ENCODE measurements at regions not wholly inside any gene's neighbourhood (a gene's known extent, or its start where the extent isn't known, plus 50 kb on each side); places are given as distances from the start of the nearest gene placed in this dataset.
"Not testable (repeated sequence)": the region's sequence is repeated elsewhere in the genome, so short reads cannot be mapped to it uniquely, and the experiment has no call there.

GRCh38 chr4:159027535-159027934, 75.3 kb upstream of the RAPGEF2 start:
- no CpG with 5 or more reads among the region's 2 CpGs for WGBS (ENCODE audit: insufficient coverage)
- H3K4me3 Mint-ChIP-seq: no peak overlapping the region
- no peaks in the 10 kb centered on the region for H3K9me3 ChIP-seq (replicated peaks in 1 of 2; ENCODE audit: control insufficient read depth in 1 of 2, insufficient read depth in 1 of 2, low read length in 2 of 2)

DNA sequence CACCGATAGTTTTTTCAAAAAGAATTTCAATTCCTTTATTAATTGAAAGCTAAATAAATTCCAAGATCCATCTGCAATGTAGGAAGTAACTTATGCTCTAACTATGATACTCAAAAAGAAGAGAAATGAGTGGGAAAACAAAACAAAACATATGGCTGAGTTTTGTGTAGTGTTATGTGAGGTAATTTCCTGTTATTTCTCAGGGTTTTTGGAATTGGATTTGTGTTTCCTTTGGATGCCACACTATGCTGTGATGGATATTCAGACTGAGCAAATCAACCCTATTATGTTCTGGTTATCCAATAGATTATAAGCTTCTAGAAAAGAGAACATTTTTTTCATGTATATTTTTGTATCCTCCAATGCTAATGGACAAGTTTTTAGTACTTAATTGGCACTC, 73.4 kb upstream of the RAPGEF2 start:
- Mint-ChIP-seq H3K4me3 (no peak overlapping the region), H3K36me3 (no peaks in the 10 kb centered on the region), H3K4me1 (peaks cover 5% of the 10 kb centered on the region), H3K27me3 (ENCODE audit: low read depth in 3 of 3) (peaks cover 1 to 2% (median 1%) of the 10 kb centered on the region in 3 donors), H3K27ac (no peak overlapping the region), H3K9me3 (no peaks in the 10 kb centered on the region)
- H4K20me1 ChIP-seq (ENCODE audit: insufficient read depth, low read length): no peaks in the 10 kb centered on the region
- no peak overlapping the region for H3K27ac ChIP-seq (ENCODE audit: low read depth in 1 of 2, low read length in 2 of 2)
- no peaks in the 10 kb centered on the region for H3K9me3 ChIP-seq (replicated peaks in 1 of 2; ENCODE audit: control insufficient read depth in 1 of 2, insufficient read depth in 1 of 2, low read length in 2 of 2)
- TF ChIP-seq, protein P1, sequence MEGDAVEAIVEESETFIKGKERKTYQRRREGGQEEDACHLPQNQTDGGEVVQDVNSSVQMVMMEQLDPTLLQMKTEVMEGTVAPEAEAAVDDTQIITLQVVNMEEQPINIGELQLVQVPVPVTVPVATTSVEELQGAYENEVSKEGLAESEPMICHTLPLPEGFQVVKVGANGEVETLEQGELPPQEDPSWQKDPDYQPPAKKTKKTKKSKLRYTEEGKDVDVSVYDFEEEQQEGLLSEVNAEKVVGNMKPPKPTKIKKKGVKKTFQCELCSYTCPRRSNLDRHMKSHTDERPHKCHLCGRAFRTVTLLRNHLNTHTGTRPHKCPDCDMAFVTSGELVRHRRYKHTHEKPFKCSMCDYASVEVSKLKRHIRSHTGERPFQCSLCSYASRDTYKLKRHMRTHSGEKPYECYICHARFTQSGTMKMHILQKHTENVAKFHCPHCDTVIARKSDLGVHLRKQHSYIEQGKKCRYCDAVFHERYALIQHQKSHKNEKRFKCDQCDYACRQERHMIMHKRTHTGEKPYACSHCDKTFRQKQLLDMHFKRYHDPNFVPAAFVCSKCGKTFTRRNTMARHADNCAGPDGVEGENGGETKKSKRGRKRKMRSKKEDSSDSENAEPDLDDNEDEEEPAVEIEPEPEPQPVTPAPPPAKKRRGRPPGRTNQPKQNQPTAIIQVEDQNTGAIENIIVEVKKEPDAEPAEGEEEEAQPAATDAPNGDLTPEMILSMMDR (IDR thresholded peaks at IDR 0.05): no peak
- H3K27me3 ChIP-seq (ENCODE audit: control insufficient read depth in 2 of 2, insufficient read depth in 2 of 2, low read length in 2 of 2): no peaks in the 10 kb centered on the region
- no peaks in the 10 kb centered on the region for H3K79me2 ChIP-seq (ENCODE audit: insufficient read depth, low read length)
- no peak overlapping the region for H3K4me3 ChIP-seq (replicated peaks in 1 of 3; ENCODE audit: low read depth in 2 of 3, low read length in 3 of 3)
- no peak overlapping the region for H2AFZ ChIP-seq (ENCODE audit: insufficient read depth, low read depth, low read length, poor library complexity, severe bottlenecking)
- no peaks in the 10 kb centered on the region for H3K36me3 ChIP-seq (replicated peaks in 1 of 2; ENCODE audit: control insufficient read depth in 1 of 2, insufficient read depth in 2 of 2, low read length in 2 of 2)
- H3K4me1 ChIP-seq (ENCODE audit: control insufficient read depth in 1 of 2, insufficient read depth in 2 of 2, low read length in 2 of 2): no peaks in the 10 kb centered on the region
- no peak overlapping the region for H3K4me2 ChIP-seq (replicated peaks; ENCODE audit: extremely low read depth, low read length, poor library complexity, severe bottlenecking)
- DNase-seq: no peak
- no CpG with 5 or more reads among the region's 1 CpG for WGBS (ENCODE audit: insufficient coverage)
- no peak overlapping the region for H3K9ac ChIP-seq (ENCODE audit: insufficient read depth, low read length, poor library complexity, severe bottlenecking)
- intact Hi-C loops (cut with micrococcal nuclease): no loop called here

More at GRCh38 chr4:159027535-159027934, 75.3 kb upstream of the RAPGEF2 start:
- H3K79me2 ChIP-seq (ENCODE audit: insufficient read depth, low read length): no peaks in the 10 kb centered on the region
- H3K4me1 ChIP-seq (ENCODE audit: control insufficient read depth in 1 of 2, insufficient read depth in 2 of 2, low read length in 2 of 2): no peaks in the 10 kb centered on the region
- H3K9me3 Mint-ChIP-seq: no peaks in the 10 kb centered on the region
- intact Hi-C loops (cut with micrococcal nuclease): no loop called here
- H3K27ac Mint-ChIP-seq: no peak overlapping the region
- H3K27ac ChIP-seq (ENCODE audit: low read depth in 1 of 2, low read length in 2 of 2): no peak overlapping the region
- no peak overlapping the region for H3K4me2 ChIP-seq (replicated peaks; ENCODE audit: extremely low read depth, low read length, poor library complexity, severe bottlenecking)
- no peak overlapping the region for H3K4me3 ChIP-seq (replicated peaks in 1 of 3; ENCODE audit: low read depth in 2 of 3, low read length in 3 of 3)
- H4K20me1 ChIP-seq (ENCODE audit: insufficient read depth, low read length): no peaks in the 10 kb centered on the region
- H2AFZ ChIP-seq (ENCODE audit: insufficient read depth, low read depth, low read length, poor library complexity, severe bottlenecking): peak overlapping the region; percentile 2
- TF ChIP-seq, protein P1 (IDR thresholded peaks at IDR 0.05): no peak
- H3K36me3 Mint-ChIP-seq: no peaks in the 10 kb centered on the region
- H3K27me3 Mint-ChIP-seq (ENCODE audit: low read depth in 3 of 3): peaks cover 0 to 2% (median 0%) of the 10 kb centered on the region in 3 donors
- no peaks in the 10 kb centered on the region for H3K27me3 ChIP-seq (ENCODE audit: control insufficient read depth in 2 of 2, insufficient read depth in 2 of 2, low read length in 2 of 2)
- no peaks in the 10 kb centered on the region for H3K36me3 ChIP-seq (replicated peaks in 1 of 2; ENCODE audit: control insufficient read depth in 1 of 2, insufficient read depth in 2 of 2, low read length in 2 of 2)
- H3K4me1 Mint-ChIP-seq: peaks cover 5% of the 10 kb centered on the region
- no peak overlapping the region for H3K9ac ChIP-seq (ENCODE audit: insufficient read depth, low read length, poor library complexity, severe bottlenecking)
- no peak for DNase-seq

DNA sequence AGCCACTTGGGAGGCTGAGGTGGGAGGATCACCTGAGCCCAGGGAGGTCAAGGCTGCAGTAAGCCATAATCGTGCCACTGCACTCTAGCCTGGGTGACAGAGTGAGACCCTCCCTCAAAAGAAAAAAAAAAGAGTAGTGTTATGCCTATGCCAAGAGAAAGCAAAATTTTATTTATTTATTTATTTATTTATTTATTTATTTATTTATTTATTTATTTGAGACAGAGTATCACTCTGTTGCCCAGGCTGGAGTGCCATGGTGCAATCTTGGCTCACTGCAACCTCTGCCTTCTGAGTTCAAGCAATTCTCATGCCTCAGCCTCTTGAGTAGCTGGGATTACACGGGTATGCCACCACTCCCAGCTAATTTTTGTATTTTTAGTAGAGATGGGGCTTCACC, 72.6 kb upstream of the RAPGEF2 start:
- H3K36me3 Mint-ChIP-seq; H2AFZ ChIP-seq (ENCODE audit: insufficient read depth, low read depth, low read length, poor library complexity, severe bottlenecking); H3K4me1 ChIP-seq (ENCODE audit: control insufficient read depth in 1 of 2, insufficient read depth in 2 of 2, low read length in 2 of 2); H3K27me3 ChIP-seq (ENCODE audit: control insufficient read depth in 2 of 2, insufficient read depth in 2 of 2, low read length in 2 of 2); H4K20me1 ChIP-seq (ENCODE audit: insufficient read depth, low read length); H3K36me3 ChIP-seq (replicated peaks in 1 of 2; ENCODE audit: control insufficient read depth in 1 of 2, insufficient read depth in 2 of 2, low read length in 2 of 2); H3K27ac Mint-ChIP-seq; H3K4me3 Mint-ChIP-seq; H3K9me3 Mint-ChIP-seq; H3K4me3 ChIP-seq (replicated peaks in 1 of 3; ENCODE audit: low read depth in 2 of 3, low read length in 3 of 3); H3K4me2 ChIP-seq (replicated peaks; ENCODE audit: extremely low read depth, low read length, poor library complexity, severe bottlenecking); H3K79me2 ChIP-seq (ENCODE audit: insufficient read depth, low read length); H3K27me3 Mint-ChIP-seq (ENCODE audit: low read depth in 3 of 3); H3K9me3 ChIP-seq (replicated peaks in 1 of 2; ENCODE audit: control insufficient read depth in 1 of 2, insufficient read depth in 1 of 2, low read length in 2 of 2); H3K4me1 Mint-ChIP-seq; H3K9ac ChIP-seq (ENCODE audit: insufficient read depth, low read length, poor library complexity, severe bottlenecking); DNase-seq; intact Hi-C loops (cut with micrococcal nuclease); H3K27ac ChIP-seq (ENCODE audit: low read depth in 1 of 2, low read length in 2 of 2): not testable (repeated sequence)
- no CpG with 5 or more reads among the region's 2 CpGs for WGBS (ENCODE audit: insufficient coverage)
